HUES48 (cell line): ENCODE measurements at regions not wholly inside any gene's neighbourhood (a gene's known extent, or its start where the extent isn't known, plus 50 kb on each side); places are given as distances from the start of the nearest gene placed in this dataset.

ENCODE experiments used
- H3K27ac ChIP-seq: one replicate; pipeline ENCODE4 v1.7.0; 2013; ENCODE audit warnings: low read depth, low read length, inconsistent platforms
- H3K27me3 ChIP-seq: 2 replicates; pipeline ENCODE4 v1.6.1; 2013; ENCODE audit warnings: mild to moderate bottlenecking, low read length; ENCODE audit not compliant: control insufficient read depth, insufficient read depth
- H3K36me3 ChIP-seq: 2 replicates; pipeline ENCODE4 v1.6.1; 2013; ENCODE audit warnings: low read length; ENCODE audit not compliant: control insufficient read depth, insufficient read depth
- H3K4me1 ChIP-seq: 2 replicates; pipeline ENCODE4 v1.6.1; 2013; ENCODE audit warnings: mild to moderate bottlenecking, low read length; ENCODE audit not compliant: control insufficient read depth, insufficient read depth
- H3K4me3 ChIP-seq: 2 replicates; pipeline ENCODE4 v1.5.1; 2013; ENCODE audit warnings: mild to moderate bottlenecking, low read depth, low read length
- H3K9ac ChIP-seq: 2 replicates; pipeline ENCODE4 v1.6.1; 2013; ENCODE audit warnings: mild to moderate bottlenecking, low read depth, low read length, moderate library complexity
- H3K9me3 ChIP-seq: 2 replicates; pipeline ENCODE4 v1.6.1; 2013; ENCODE audit warnings: low read length; ENCODE audit not compliant: control insufficient read depth, insufficient read depth

- Histone ChIP-seq H3K9ac (no peak overlapping the region), H3K9me3 (no peaks in the 10 kb centered on the region), H3K27ac (no peak overlapping the region), H3K4me3 (no peak overlapping the region), H3K27me3 (no peaks in the 10 kb centered on the region), H3K36me3 (no peaks in the 10 kb centered on the region), H3K4me1 (peaks cover 21% of the 10 kb centered on the region)
Observed at GRCh38 chr9:86830356-86830755, 117.0 kb downstream of the GAS1 start.

GRCh38 chr9:86829496-86830046 is 117.7 kb downstream of the GAS1 start:
- Histone ChIP-seq H3K4me1 (peaks cover 21% of the 10 kb centered on the region), H3K9me3 (no peaks in the 10 kb centered on the region), H3K27ac (no peak overlapping the region), H3K36me3 (no peaks in the 10 kb centered on the region), H3K27me3 (no peaks in the 10 kb centered on the region), H3K4me3 (no peak overlapping the region), H3K9ac (no peak overlapping the region)

GRCh38 chr9:86828631-86829030 is 118.7 kb downstream of the GAS1 start:
- no peaks in the 10 kb centered on the region for H3K36me3 ChIP-seq
- H3K27ac ChIP-seq: no peak overlapping the region
- H3K9ac ChIP-seq: no peak overlapping the region
- H3K27me3 ChIP-seq: no peaks in the 10 kb centered on the region
- peaks cover 21% of the 10 kb centered on the region for H3K4me1 ChIP-seq
- no peaks in the 10 kb centered on the region for H3K9me3 ChIP-seq
- H3K4me3 ChIP-seq: no peak overlapping the region

- no peaks in the 10 kb centered on the region for H3K9me3 ChIP-seq
Observed at GRCh38 chr9:86827893-86828292, 119.4 kb downstream of the GAS1 start.

GRCh38 chr9:86825299-86825698 is 122.0 kb downstream of the GAS1 start:
- no peaks in the 10 kb centered on the region; the same call in 1 of the 2 replicates for H3K9me3 ChIP-seq
- no peaks in the 10 kb centered on the region for H3K36me3 ChIP-seq
- no peak overlapping the region for H3K27ac ChIP-seq
- no peak overlapping the region for H3K4me3 ChIP-seq
- no peaks in the 10 kb centered on the region for H3K27me3 ChIP-seq
- no peak overlapping the region for H3K9ac ChIP-seq
- H3K4me1 ChIP-seq: peaks cover 21% of the 10 kb centered on the region

More at GRCh38 chr9:86827893-86828292, 119.4 kb downstream of the GAS1 start:
- H3K4me1 ChIP-seq: peaks cover 21% of the 10 kb centered on the region
- H3K27ac ChIP-seq: no peak overlapping the region
- no peaks in the 10 kb centered on the region for H3K36me3 ChIP-seq
- no peaks in the 10 kb centered on the region for H3K27me3 ChIP-seq
- H3K9ac ChIP-seq: no peak overlapping the region
- H3K4me3 ChIP-seq: no peak overlapping the region

- no peak overlapping the region for H3K9ac ChIP-seq
- H3K27ac ChIP-seq: no peak overlapping the region
- no peak overlapping the region for H3K4me3 ChIP-seq
- H3K36me3 ChIP-seq: no peaks in the 10 kb centered on the region
- H3K4me1 ChIP-seq: no peaks in the 10 kb centered on the region
- H3K27me3 ChIP-seq: no peaks in the 10 kb centered on the region
- peaks cover 21% of the 10 kb centered on the region for H3K9me3 ChIP-seq
Observed at GRCh38 chr9:86822006-86822801, 125.1 kb downstream of the GAS1 start.

- peaks cover 21% of the 10 kb centered on the region for H3K9me3 ChIP-seq
- no peaks in the 10 kb centered on the region for H3K4me1 ChIP-seq
Observed at GRCh38 chr9:86821006-86821845, 126.1 kb downstream of the GAS1 start.

GRCh38 chr9:86819552-86819951 is 127.8 kb downstream of the GAS1 start:
- Histone ChIP-seq H3K27ac (no peak overlapping the region), H3K27me3 (no peaks in the 10 kb centered on the region), H3K9ac (no peak overlapping the region), H3K4me3 (no peak overlapping the region), H3K36me3 (no peaks in the 10 kb centered on the region), H3K4me1 (no peaks in the 10 kb centered on the region), H3K9me3 (peaks cover 21% of the 10 kb centered on the region)

More at GRCh38 chr9:86821006-86821845, 126.1 kb downstream of the GAS1 start:
- H3K4me3 ChIP-seq: no peak overlapping the region
- H3K27me3 ChIP-seq: no peaks in the 10 kb centered on the region
- H3K27ac ChIP-seq: no peak overlapping the region
- H3K9ac ChIP-seq: no peak overlapping the region
- H3K36me3 ChIP-seq: no peaks in the 10 kb centered on the region

GRCh38 chr9:86818636-86819035 is 128.7 kb downstream of the GAS1 start:
- Histone ChIP-seq H3K9me3 (peaks cover 21% of the 10 kb centered on the region), H3K4me1 (no peaks in the 10 kb centered on the region), H3K9ac (no peak overlapping the region), H3K36me3 (no peaks in the 10 kb centered on the region), H3K27me3 (no peaks in the 10 kb centered on the region), H3K4me3 (no peak overlapping the region), H3K27ac (no peak overlapping the region)

- no peaks in the 10 kb centered on the region for H3K27me3 ChIP-seq
- H3K36me3 ChIP-seq: no peaks in the 10 kb centered on the region
- no peak overlapping the region for H3K4me3 ChIP-seq
- peaks cover 21% of the 10 kb centered on the region for H3K9me3 ChIP-seq
- no peaks in the 10 kb centered on the region for H3K4me1 ChIP-seq
- H3K9ac ChIP-seq: no peak overlapping the region
- H3K27ac ChIP-seq: no peak overlapping the region
Observed at GRCh38 chr9:86816868-86817267, 130.4 kb downstream of the GAS1 start.

GRCh38 chr9:86816366-86816765 is 130.9 kb downstream of the GAS1 start:
- Histone ChIP-seq H3K9ac (no peak overlapping the region), H3K27me3 (no peaks in the 10 kb centered on the region)

More at GRCh38 chr9:86816366-86816765, 130.9 kb downstream of the GAS1 start:
- H3K9me3 ChIP-seq: peaks cover 21% of the 10 kb centered on the region
- H3K4me1 ChIP-seq: no peaks in the 10 kb centered on the region
- no peak overlapping the region for H3K4me3 ChIP-seq
- H3K36me3 ChIP-seq: no peaks in the 10 kb centered on the region
- H3K27ac ChIP-seq: no peak overlapping the region
